Sigmoid colon (tissue), 3 donors: ENCODE measurements at regions not wholly inside any gene's neighbourhood (a gene's known extent, or its start where the extent isn't known, plus 50 kb on each side); places are given as distances from the start of the nearest gene placed in this dataset.

Source experiments
- POLR2A ChIP-seq, 2 donors: fragments of 450-650 bp; IDR thresholded peaks; one replicate each; pipeline ENCODE4 v1.6.1; 2016; ENCODE audit warnings: antibody characterized with exemption in 2 of 2, mild to moderate bottlenecking in 2 of 2, moderate library complexity in 2 of 2
- TF ChIP-seq, protein P1 (sequence below), 4 experiments: fragments of 450-650 bp in 3 of 4; fragments of 200-600 bp in 1 of 4; IDR thresholded peaks; one replicate each; pipeline ENCODE4 v1.5.1; 2016 to 2019; ENCODE audit warnings: antibody characterized with exemption in 4 of 4, mild to moderate bottlenecking in 3 of 4, moderate library complexity in 2 of 4

GRCh38 chr6:74642101-74642500, 563.8 kb downstream of the COL12A1 start:
- TF ChIP-seq POLR2A (IDR thresholded peaks at IDR 0.05): no peak
- TF ChIP-seq, protein P1, sequence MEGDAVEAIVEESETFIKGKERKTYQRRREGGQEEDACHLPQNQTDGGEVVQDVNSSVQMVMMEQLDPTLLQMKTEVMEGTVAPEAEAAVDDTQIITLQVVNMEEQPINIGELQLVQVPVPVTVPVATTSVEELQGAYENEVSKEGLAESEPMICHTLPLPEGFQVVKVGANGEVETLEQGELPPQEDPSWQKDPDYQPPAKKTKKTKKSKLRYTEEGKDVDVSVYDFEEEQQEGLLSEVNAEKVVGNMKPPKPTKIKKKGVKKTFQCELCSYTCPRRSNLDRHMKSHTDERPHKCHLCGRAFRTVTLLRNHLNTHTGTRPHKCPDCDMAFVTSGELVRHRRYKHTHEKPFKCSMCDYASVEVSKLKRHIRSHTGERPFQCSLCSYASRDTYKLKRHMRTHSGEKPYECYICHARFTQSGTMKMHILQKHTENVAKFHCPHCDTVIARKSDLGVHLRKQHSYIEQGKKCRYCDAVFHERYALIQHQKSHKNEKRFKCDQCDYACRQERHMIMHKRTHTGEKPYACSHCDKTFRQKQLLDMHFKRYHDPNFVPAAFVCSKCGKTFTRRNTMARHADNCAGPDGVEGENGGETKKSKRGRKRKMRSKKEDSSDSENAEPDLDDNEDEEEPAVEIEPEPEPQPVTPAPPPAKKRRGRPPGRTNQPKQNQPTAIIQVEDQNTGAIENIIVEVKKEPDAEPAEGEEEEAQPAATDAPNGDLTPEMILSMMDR (IDR thresholded peaks at IDR 0.05): no peak
